GM12878 (cell line): ENCODE measurements at regions not wholly inside any gene's neighbourhood (a gene's known extent, or its start where the extent isn't known, plus 50 kb on each side); places are given as distances from the start of the nearest gene placed in this dataset.

Experiments used
- ATAC-seq: fragments of 200-7000 bp; cut with Tn5 transposase; 3 replicates; pipeline ENCODE4 v1.9.1; 2020; ENCODE audit warnings: mild to moderate bottlenecking, moderate library complexity
- BruUV-seq: library from RNA; stranded (reverse); fragments of 400-500 nt; replicated peaks from 2 replicates; lab custom pipeline; 2021; lab: Mats Ljungman, UMichigan
- CTCF ChIA-PET: fragments of 300-600 bp; sonication (Branson Sonifier 250); formaldehyde crosslinking; extraction: SDS; loops from one replicate; lab custom pipeline; 2021; ENCODE audit warnings: inconsistent platforms; lab: Yijun Ruan, JAX
- POLR2A ChIA-PET: fragments of 350-600 bp; formaldehyde crosslinking; extraction: SDS; loops from one replicate; lab custom pipeline; 2021; ENCODE audit warnings: inconsistent platforms; lab: Charles Lee
- RAD21 ChIA-PET: fragments of 300-600 bp; sonication (Branson Sonifier 250); formaldehyde crosslinking; loops from one replicate; lab custom pipeline; 2023; ENCODE audit warnings: antibody characterized with exemption; ENCODE audit not compliant: unreplicated experiment; lab: Charles Lee
- SMC1A ChIA-PET: fragments of 300-600 bp; sonication (Branson Sonifier 250); formaldehyde crosslinking; loops from one replicate; lab custom pipeline; 2023; ENCODE audit not compliant: unreplicated experiment, uncharacterized antibody; lab: Charles Lee
- DNase-seq: peaks from one replicate; pipeline ENCODE4 v3.0.0-alpha.2; 2011; ENCODE audit warnings: low read depth, low spot score
- FAIRE-seq: peaks from 3 replicates; lab custom pipeline; 2011; peaks lifted over from hg19 to GRCh38; lab: Jason Lieb, UNC
- H2AFZ ChIP-seq: 2 replicates; pipeline ENCODE4 v1.6.0; 2011; ENCODE audit warnings: low read depth, low read length, control low read depth; ENCODE audit not compliant: control insufficient read depth
- H3K27ac ChIP-seq: 2 replicates; pipeline ENCODE4 v1.5.1; 2011; ENCODE audit warnings: control low read depth; ENCODE audit not compliant: control insufficient read depth, insufficient read depth
- H3K27me3 ChIP-seq, 2 experiments: replicated peaks in 1 of 2; 2 replicates each; pipeline versions ENCODE4 v1.6.0 to v1.6.1; 2011; ENCODE audit warnings: low read length in 1 of 2; ENCODE audit not compliant: control insufficient read depth in 2 of 2, insufficient read depth in 2 of 2
- H3K36me3 ChIP-seq, 2 experiments: 2 replicates each; pipeline ENCODE4 v1.5.1; 2011; ENCODE audit warnings: low read length in 1 of 2; ENCODE audit not compliant: control insufficient read depth in 2 of 2, insufficient read depth in 2 of 2
- H3K4me1 ChIP-seq: 2 replicates; pipeline ENCODE4 v1.6.1; 2011; ENCODE audit warnings: mild to moderate bottlenecking, low read length, moderate library complexity, mixed read lengths; ENCODE audit not compliant: control insufficient read depth, insufficient read depth
- H3K4me2 ChIP-seq: 2 replicates; pipeline ENCODE4 v1.6.0; 2011; ENCODE audit warnings: control low read depth; ENCODE audit not compliant: control insufficient read depth, insufficient read depth
- H3K4me3 ChIP-seq: fragments of 200-600 bp; sonication (generic); 2 replicates; pipeline ENCODE4 v1.5.1; 2016
- H3K79me2 ChIP-seq: 2 replicates; pipeline ENCODE4 v1.6.0; 2011; ENCODE audit warnings: low read length; ENCODE audit not compliant: control insufficient read depth, insufficient read depth
- H3K9ac ChIP-seq: 2 replicates; pipeline ENCODE4 v1.8.0; 2011; ENCODE audit warnings: low read length, control low read depth, mixed read lengths; ENCODE audit not compliant: control insufficient read depth, insufficient read depth
- H3K9me3 ChIP-seq: replicated peaks from 3 replicates; pipeline ENCODE4 v1.5.1; 2011; ENCODE audit warnings: mild to moderate bottlenecking, low read length; ENCODE audit not compliant: control insufficient read depth, insufficient read depth
- H4K20me1 ChIP-seq: 2 replicates; pipeline ENCODE4 v1.6.0; 2011; ENCODE audit not compliant: control insufficient read depth, insufficient read depth
- BMI1 ChIP-seq: fragments of 450-650 bp; IDR thresholded peaks from 2 replicates; pipeline ENCODE4 v1.6.1; 2016; ENCODE audit warnings: mild to moderate bottlenecking, moderate library complexity, borderline replicate concordance
- CBX5 ChIP-seq: sonication (generic); IDR thresholded peaks from 2 replicates; pipeline ENCODE4 v1.6.1; 2016; ENCODE audit warnings: low read depth, moderate library complexity, mild to moderate bottlenecking, inconsistent platforms
- JUND ChIP-seq: IDR thresholded peaks from 2 replicates; pipeline ENCODE4 v1.6.1; 2012; ENCODE audit warnings: low read depth, mild to moderate bottlenecking, low read length, improper control_type of control experiment, moderate library complexity
- MEF2A ChIP-seq: IDR thresholded peaks from 2 replicates; pipeline ENCODE4 v1.6.1; 2011; ENCODE audit warnings: low read depth, mild to moderate bottlenecking, low read length, moderate library complexity; ENCODE audit not compliant: insufficient read depth
- MYC ChIP-seq: IDR thresholded peaks from 2 replicates; pipeline ENCODE4 v1.6.1; 2011; ENCODE audit warnings: mild to moderate bottlenecking, low read length, moderate library complexity, inconsistent platforms; ENCODE audit not compliant: insufficient read depth, insufficient replicate concordance, insufficient read length, severe bottlenecking
- NFIC ChIP-seq: IDR thresholded peaks from 2 replicates; pipeline ENCODE4 v1.6.1; 2012; ENCODE audit warnings: low read depth, mild to moderate bottlenecking, inconsistent platforms, low read length, moderate library complexity
- NKRF ChIP-seq: fragments of 450-650 bp; conservative IDR thresholded peaks from 2 replicates; pipeline ENCODE4 v1.6.1; 2017; ENCODE audit warnings: mild to moderate bottlenecking, moderate library complexity
- PML ChIP-seq: IDR thresholded peaks from 2 replicates; pipeline ENCODE4 v1.6.1; 2012; ENCODE audit warnings: low read length, inconsistent platforms
- POU2F2 ChIP-seq: IDR thresholded peaks from 3 replicates; pipeline ENCODE4 v1.6.1; 2011; ENCODE audit warnings: low read depth, mild to moderate bottlenecking, low read length, borderline replicate concordance
- ZNF207 ChIP-seq: fragments of 450-650 bp; IDR thresholded peaks from 2 replicates; pipeline ENCODE4 v1.6.1; 2014; ENCODE audit warnings: antibody characterized with exemption, mild to moderate bottlenecking, borderline replicate concordance
- WGBS: methylation state at CpG from one replicate; pipeline ENCODE4 v1.1.6; 2016; ENCODE audit warnings: low lambda C conversion rate; ENCODE audit not compliant: insufficient replicate concordance, insufficient coverage; ENCODE audit errors: missing lambda C conversion rate; 5-methylcytosine and 5-hydroxymethylcytosine counted together
- in situ Hi-C: fragments of 300-500 bp; cut with MboI; formaldehyde crosslinking; loops from 9 replicates; pipeline ENCODE4 v1.14.3; 2018; ENCODE audit warnings: mixed read lengths
- intact Hi-C: fragments of 100-400 bp; cut with micrococcal nuclease; formaldehyde crosslinking; loops from one replicate; pipeline ENCODE4 v1.14.2; 2022; ENCODE audit not compliant: unreplicated experiment

GRCh38 chr4:31290836-31291235 lies 570.7 kb downstream of the PCDH7 start:
- ATAC-seq = peak; percentile 78
- BruUV-seq = no TSS peak
- peak overlapping the region; percentile 5; the same call in 1 of the 2 replicates for H3K4me3 ChIP-seq
- intact Hi-C loops (no loop called here), in situ Hi-C loops (no loop called here)
- CTCF ChIA-PET = no interaction called here
- no peaks in the 10 kb centered on the region for H4K20me1 ChIP-seq
- H3K27me3 ChIP-seq = no peaks in the 10 kb centered on the region
- TF ChIP-seq JUND (no peak), NKRF (no peak), NFIC (no peak), POU2F2 (no peak), MEF2A (no peak), MYC (no peak), CBX5 (no peak), PML (no peak), BMI1 (no peak), ZNF207 (no peak)
- TF ChIP-seq, all 136 proteins: peak for 0
- POLR2A ChIA-PET = no interaction called here
- Histone ChIP-seq H3K4me2 (no peak overlapping the region), H3K36me3 (no peaks in the 10 kb centered on the region), H3K9me3 (no peaks in the 10 kb centered on the region), H2AFZ (peak overlapping the region; percentile 51), H3K4me1 (0 out of 2 replicates have a peak, but pooled peaks cover 3% of the 10 kb centered on the region), H3K79me2 (no peaks in the 10 kb centered on the region), H3K9ac (no peak overlapping the region), H3K27ac (peak overlapping the region; percentile 39; the same call in 1 of the 2 replicates)
- 29% methylated on average over 3 of the region's 3 CpGs for WGBS
- FAIRE-seq = no peak
- RAD21 ChIA-PET = no interaction called here
- peak; percentile 0 for DNase-seq
- SMC1A ChIA-PET = no interaction called here
